ENCODE measurements at regions not wholly inside any gene's neighbourhood (a gene's known extent, or its start where the extent isn't known, plus 50 kb on each side); places are given as distances from the start of the nearest gene placed in this dataset.

DNA sequence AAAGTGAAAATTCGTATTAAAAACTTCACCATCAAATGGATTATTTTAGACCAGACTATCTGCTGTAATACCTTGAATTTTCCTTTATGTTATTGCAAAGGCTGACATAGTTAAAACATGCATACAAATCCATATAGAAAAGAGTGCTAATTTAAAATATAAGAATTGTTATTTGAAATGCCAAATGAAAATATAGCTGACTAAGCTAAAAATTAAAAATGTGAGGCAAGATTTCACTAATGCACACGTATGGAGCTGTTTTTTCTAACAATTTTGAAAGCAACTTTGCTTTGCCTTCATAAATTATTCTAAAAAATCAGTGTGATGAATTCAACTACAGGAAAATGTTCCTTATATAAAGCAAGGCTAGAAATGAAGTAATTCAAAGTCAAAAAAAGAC is 62.5 kb downstream of the MPP7 start:
- Histone ChIP-seq H3K4me1 (ENCODE audit: control insufficient read depth, extremely low read depth, insufficient read depth, low read length) (no peaks in the 10 kb centered on the region), H3K4me3 (replicated peaks in 1 of 3; ENCODE audit: insufficient read depth in 1 of 3, low read depth in 1 of 3, low read length in 3 of 3) (no peak overlapping the region), H3K79me2 (ENCODE audit: control insufficient read depth, insufficient read depth, low read length) (no peaks in the 10 kb centered on the region), H2AFZ (ENCODE audit: low read depth, low read length) (no peak overlapping the region), H3K9me3 (replicated peaks; ENCODE audit: control insufficient read depth, insufficient read depth, low read length) (no peaks in the 10 kb centered on the region), H3K27ac (ENCODE audit: insufficient read depth, low read depth, low read length) (no peak overlapping the region), H3K36me3 (ENCODE audit: control insufficient read depth in 2 of 2, extremely low read depth in 1 of 2, insufficient read depth in 2 of 2, low read length in 2 of 2) (no peaks in the 10 kb centered on the region), H4K20me1 (replicated peaks; ENCODE audit: control insufficient read depth, extremely low read depth, insufficient read depth, low read length) (no peaks in the 10 kb centered on the region), H3K27me3 (ENCODE audit: control insufficient read depth in 2 of 2, insufficient read depth in 2 of 2, low read length in 2 of 2) (peaks cover 8 to 18% of the 10 kb centered on the region in 2 experiments), H3K4me2 (ENCODE audit: insufficient read depth, low read length) (no peak overlapping the region), H3K9ac (replicated peaks; ENCODE audit: extremely low read depth, insufficient read depth, low read length) (no peak overlapping the region), H3K9me1 (replicated peaks; ENCODE audit: control insufficient read depth, extremely low read depth, insufficient read depth, low read length) (no peaks in the 10 kb centered on the region)
- TF ChIP-seq, protein P1, sequence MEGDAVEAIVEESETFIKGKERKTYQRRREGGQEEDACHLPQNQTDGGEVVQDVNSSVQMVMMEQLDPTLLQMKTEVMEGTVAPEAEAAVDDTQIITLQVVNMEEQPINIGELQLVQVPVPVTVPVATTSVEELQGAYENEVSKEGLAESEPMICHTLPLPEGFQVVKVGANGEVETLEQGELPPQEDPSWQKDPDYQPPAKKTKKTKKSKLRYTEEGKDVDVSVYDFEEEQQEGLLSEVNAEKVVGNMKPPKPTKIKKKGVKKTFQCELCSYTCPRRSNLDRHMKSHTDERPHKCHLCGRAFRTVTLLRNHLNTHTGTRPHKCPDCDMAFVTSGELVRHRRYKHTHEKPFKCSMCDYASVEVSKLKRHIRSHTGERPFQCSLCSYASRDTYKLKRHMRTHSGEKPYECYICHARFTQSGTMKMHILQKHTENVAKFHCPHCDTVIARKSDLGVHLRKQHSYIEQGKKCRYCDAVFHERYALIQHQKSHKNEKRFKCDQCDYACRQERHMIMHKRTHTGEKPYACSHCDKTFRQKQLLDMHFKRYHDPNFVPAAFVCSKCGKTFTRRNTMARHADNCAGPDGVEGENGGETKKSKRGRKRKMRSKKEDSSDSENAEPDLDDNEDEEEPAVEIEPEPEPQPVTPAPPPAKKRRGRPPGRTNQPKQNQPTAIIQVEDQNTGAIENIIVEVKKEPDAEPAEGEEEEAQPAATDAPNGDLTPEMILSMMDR (IDR thresholded peaks at IDR 0.05; ENCODE audit: extremely low read depth in 1 of 2, insufficient read depth in 1 of 2, low read depth in 1 of 2, low read length in 2 of 2) = no peak
- no peak for TF ChIP-seq POLR2AphosphoS5 (IDR thresholded peaks at IDR 0.05; ENCODE audit: insufficient read depth, low read depth, low read length)
- no peak for TF ChIP-seq EZH2 (IDR thresholded peaks at IDR 0.05; ENCODE audit: borderline replicate concordance, low read depth, low read length, severe bottlenecking)
- BruUV-seq (replicated peaks) = no TSS peak
- DNase-seq (ENCODE audit: low read depth, low spot score) = no peak
- ChIA-PET POLR2A (no interaction called here), CTCF (interaction anchor here (1.3 to 5.4 kb wide), 9 partner anchors 60 to 800 kb away, joined by 4 to 112 read pairs (median 25); partner anchors contain the start of gene RAB18)
- dilution Hi-C loops (cut with MboI; ENCODE audit: extremely low pct_ligation_motif_present, low sequenced_read_pairs) (no loop called here), intact Hi-C loops (cut with micrococcal nuclease) (loop anchor here (2.0 to 5.0 kb wide), 4 partner anchors 483 to 870 kb away; no protein-coding TSS in a partner anchor)
- no peak for FAIRE-seq

GRCh38 chr10:28236591-28236990 is 66.3 kb downstream of the MPP7 start:
- ChIA-PET POLR2A (no interaction called here), CTCF (interaction anchor here (1.0 to 2.3 kb wide), 4 partner anchors 145 to 867 kb away, joined by 3 to 7 read pairs (median 4); no protein-coding TSS in a partner anchor)
- Histone ChIP-seq H3K4me2 (ENCODE audit: insufficient read depth, low read length) (no peak overlapping the region), H3K9me3 (replicated peaks; ENCODE audit: control insufficient read depth, insufficient read depth, low read length) (no peaks in the 10 kb centered on the region), H3K36me3 (ENCODE audit: control insufficient read depth in 2 of 2, extremely low read depth in 1 of 2, insufficient read depth in 2 of 2, low read length in 2 of 2) (no peaks in the 10 kb centered on the region), H3K4me3 (replicated peaks in 1 of 3; ENCODE audit: insufficient read depth in 1 of 3, low read depth in 1 of 3, low read length in 3 of 3) (no peak overlapping the region), H3K27ac (ENCODE audit: insufficient read depth, low read depth, low read length) (no peak overlapping the region), H3K27me3 (ENCODE audit: control insufficient read depth in 2 of 2, insufficient read depth in 2 of 2, low read length in 2 of 2) (peaks cover 3 to 10% of the 10 kb centered on the region in 2 experiments), H3K9ac (replicated peaks; ENCODE audit: extremely low read depth, insufficient read depth, low read length) (no peak overlapping the region), H3K9me1 (replicated peaks; ENCODE audit: control insufficient read depth, extremely low read depth, insufficient read depth, low read length) (no peaks in the 10 kb centered on the region), H4K20me1 (replicated peaks; ENCODE audit: control insufficient read depth, extremely low read depth, insufficient read depth, low read length) (no peaks in the 10 kb centered on the region), H3K4me1 (ENCODE audit: control insufficient read depth, extremely low read depth, insufficient read depth, low read length) (no peaks in the 10 kb centered on the region), H2AFZ (ENCODE audit: low read depth, low read length) (no peak overlapping the region), H3K79me2 (ENCODE audit: control insufficient read depth, insufficient read depth, low read length) (no peaks in the 10 kb centered on the region)
- FAIRE-seq (no peak), DNase-seq (ENCODE audit: low read depth, low spot score) (no peak)
- no TSS peak for BruUV-seq (replicated peaks)
- intact Hi-C loops (cut with micrococcal nuclease) = no loop called here
- TF ChIP-seq JUN (IDR thresholded peaks at IDR 0.05; ENCODE audit: borderline replicate concordance, insufficient read depth, insufficient read length, low read depth) = no peak
- no peak for TF ChIP-seq FOS (IDR thresholded peaks at IDR 0.05; ENCODE audit: borderline replicate concordance, insufficient read depth, low read length)
- TF ChIP-seq MAX (IDR thresholded peaks at IDR 0.05; ENCODE audit: insufficient read depth, insufficient read length) = no peak
- no peak for TF ChIP-seq POLR2A (IDR thresholded peaks at IDR 0.05; ENCODE audit: low read depth, low read length)
- no peak for TF ChIP-seq POLR2AphosphoS5 (IDR thresholded peaks at IDR 0.05; ENCODE audit: insufficient read depth, low read depth, low read length)
- TF ChIP-seq, protein P1 (IDR thresholded peaks at IDR 0.05; ENCODE audit: extremely low read depth in 1 of 2, insufficient read depth in 1 of 2, low read depth in 1 of 2, low read length in 2 of 2) = no peak
- TF ChIP-seq GATA2 (IDR thresholded peaks at IDR 0.05; ENCODE audit: insufficient read depth, insufficient read length, low read depth, low read length) = no peak
- no peak for TF ChIP-seq MYC (IDR thresholded peaks at IDR 0.05; ENCODE audit: low read depth, low read length)
- TF ChIP-seq EZH2 (IDR thresholded peaks at IDR 0.05; ENCODE audit: borderline replicate concordance, low read depth, low read length, severe bottlenecking) = no peak
- dilution Hi-C loops (cut with MboI; ENCODE audit: extremely low pct_ligation_motif_present, low sequenced_read_pairs) = no loop called here

Data from endothelial cell of umbilical vein (primary cell).